ENCODE measurements at regions not wholly inside any gene's neighbourhood (a gene's known extent, or its start where the extent isn't known, plus 50 kb on each side); places are given as distances from the start of the nearest gene placed in this dataset.
"Not testable (repeated sequence)": the region's sequence is repeated elsewhere in the genome, so short reads cannot be mapped to it uniquely, and the experiment has no call there.

DNA sequence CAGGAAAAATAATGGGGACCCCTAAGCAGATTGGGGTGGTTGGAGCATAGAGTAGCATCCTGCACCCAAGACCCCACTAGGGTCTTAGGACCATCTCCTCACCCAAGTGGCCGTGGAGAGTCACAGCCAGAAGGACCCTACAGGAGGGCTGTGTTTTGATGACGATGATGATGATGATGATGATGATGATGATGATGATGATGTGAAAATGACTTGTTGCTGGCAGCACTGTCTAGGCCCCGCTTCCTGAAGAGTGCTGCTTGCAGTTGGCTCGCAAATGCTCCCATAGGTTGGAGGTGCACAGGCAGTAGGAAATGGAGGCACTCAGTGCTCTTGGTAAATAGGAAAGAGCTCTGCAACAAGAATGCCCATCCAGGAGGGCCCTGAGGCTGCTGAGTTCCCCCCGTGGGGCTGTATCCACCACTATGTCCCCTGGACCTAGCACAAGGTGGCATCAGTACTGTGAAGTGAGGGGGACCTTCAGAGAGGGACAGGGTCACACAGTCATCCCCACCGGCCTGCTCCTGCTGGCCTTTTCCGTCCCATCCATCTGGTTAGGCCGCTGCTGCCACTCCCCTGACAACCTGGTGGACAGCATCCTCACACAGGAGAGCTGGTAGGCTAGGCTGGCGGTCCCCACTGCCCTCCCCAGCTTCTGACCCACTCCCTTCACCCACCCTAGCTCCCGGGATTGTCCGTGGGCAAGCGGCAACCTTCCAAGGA, 139.6 kb downstream of the FOXD2 start:
- DNase-seq = no peak

DNA sequence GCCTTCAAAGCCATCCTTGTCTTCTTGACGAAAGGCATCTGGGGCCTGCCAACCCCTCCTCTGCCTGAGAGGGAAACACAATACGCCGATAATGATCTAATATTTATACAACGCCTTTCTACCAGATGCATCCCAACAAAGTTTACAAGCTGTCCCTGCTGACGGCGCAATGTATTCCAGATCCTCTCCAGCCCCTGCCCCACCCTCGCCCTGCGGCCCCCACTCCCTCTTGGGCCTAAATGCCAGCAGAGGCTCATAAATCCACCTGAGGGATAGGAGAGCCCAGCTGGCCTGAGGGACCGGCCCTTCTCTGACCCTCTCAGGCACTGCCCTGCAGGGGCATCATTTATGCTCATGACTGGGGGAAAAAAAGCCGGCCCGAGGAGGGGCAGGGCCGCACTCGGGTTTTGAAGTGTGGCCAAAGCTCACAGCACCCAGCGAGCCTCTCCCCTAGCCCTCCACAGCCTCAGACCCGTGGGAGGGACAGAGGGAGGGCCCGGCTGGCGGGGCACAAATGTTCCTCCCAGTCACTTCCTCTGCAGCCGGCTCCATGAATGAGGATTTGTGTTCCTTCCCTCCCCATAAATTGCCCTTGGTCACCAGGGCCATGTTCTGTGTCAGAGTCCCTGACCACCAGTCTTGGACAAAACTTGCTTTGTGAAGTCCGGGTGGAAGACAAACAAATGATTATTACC, 140.3 kb downstream of the FOXD2 start:
- DNase-seq = no peak

DNA sequence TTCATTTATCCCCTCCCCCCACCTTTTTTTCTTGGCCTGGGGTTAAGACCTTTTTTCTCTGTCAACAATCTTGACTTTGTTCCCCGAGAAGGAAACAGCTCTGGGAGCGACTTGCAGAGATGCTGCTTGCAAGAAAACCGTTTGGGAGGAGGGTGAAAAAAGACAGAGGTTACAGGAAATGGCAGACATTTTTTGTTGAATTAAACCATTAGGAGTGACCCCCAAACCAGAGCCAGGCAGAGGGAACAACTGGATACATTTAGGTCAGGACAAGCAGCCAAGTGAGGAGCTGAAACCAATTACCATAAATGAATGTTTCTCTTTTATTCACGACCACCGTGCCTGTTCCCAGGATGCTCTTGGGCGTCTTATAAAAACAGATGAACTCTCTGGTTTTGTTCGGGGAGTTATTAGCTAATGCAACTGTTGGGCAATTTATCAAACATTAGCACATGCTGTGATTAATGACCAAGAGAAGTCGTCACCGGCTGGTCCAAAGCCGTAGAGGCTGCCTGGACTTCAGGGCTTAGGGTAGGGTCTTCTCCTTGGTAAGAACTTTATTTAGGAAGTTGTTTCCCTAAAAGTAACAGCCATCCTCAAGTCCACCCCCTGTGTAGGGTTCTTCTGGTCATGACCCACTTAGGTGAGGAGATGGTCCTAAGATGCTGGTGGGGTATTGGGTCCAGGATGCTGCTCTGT, 141.0 kb downstream of the FOXD2 start:
- DNase-seq = no peak

DNA sequence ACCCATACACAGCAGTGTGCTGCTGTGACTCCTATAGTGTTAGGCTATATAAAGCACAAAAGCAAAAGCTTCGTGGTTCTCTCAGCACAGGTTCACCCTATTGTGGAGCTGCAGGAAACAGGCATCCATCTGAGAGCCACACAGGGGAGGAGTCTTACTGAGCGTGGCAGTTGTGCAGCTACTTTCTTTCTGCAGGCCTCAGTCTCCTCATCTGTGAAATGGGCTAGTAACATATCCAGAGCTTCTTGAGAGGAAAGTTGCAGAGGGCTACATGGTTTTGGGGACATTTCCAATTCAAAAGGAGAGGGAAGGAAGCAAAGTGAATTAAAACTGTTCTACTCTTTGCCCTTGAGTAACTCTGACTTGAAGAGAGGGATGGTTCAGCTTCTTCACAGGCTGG, 142.0 kb downstream of the FOXD2 start:
- DNase-seq = no peak

DNA sequence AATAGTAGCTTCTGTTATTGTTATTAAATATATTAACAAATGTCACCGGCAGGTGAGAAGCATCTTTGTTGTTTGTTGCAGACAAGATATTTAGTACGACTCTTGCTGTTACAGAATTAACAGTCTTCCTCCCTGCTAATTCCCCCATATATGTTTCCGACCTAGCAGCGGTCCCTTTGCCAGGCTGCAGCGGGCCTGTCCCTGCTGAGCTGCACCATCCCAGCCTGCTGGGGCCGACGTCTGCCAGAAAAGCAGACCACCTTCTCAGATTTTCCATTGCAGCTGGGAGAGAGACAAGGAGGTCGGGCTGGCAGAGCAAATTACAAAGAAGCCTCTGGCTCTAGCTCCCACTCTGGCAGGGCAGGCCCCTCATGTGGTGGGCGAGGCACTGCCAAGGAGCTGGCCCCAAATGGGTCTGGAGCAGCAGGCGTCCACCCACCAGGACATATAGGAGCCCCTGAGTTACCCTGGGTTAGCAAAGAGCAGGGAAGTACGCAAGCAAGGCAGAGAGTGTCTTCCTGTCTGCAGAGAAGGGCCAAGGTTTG, 142.7 kb downstream of the FOXD2 start:
- DNase-seq = no peak

DNA sequence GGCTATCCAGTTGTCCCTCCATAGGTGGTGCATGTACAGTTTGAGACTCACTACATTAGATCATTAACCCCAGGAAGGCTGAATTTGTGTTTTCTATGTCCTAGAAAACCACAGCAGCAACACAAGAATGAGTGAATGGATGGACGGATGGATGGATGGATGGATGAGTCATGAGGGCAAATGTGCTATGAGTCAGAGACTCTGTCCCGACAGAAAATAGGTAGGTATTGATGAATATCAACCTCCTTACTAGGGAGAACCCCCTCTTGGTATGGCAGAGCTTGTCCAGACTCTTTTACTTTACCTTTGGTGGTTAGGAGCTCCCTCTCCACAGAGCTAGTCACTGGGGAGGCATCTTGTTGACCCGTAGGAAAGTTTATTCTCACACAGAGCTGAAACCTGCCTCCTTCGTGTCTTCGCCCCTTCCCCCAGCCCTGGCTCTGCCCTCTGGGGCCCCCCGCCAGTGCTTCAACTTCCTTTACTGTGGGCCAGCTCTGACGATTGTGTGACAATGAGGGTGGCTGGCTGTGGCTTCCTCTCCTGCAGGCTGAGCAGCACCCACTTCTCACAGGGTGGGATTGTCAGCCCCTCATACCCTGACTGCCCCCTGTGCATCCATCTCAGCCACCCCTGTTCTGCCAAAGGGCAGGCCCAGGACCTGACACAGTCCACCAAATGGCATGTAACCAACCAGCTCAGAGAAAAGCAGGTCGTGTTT, 145.2 kb downstream of the FOXD2 start:
- no peak for DNase-seq

DNA sequence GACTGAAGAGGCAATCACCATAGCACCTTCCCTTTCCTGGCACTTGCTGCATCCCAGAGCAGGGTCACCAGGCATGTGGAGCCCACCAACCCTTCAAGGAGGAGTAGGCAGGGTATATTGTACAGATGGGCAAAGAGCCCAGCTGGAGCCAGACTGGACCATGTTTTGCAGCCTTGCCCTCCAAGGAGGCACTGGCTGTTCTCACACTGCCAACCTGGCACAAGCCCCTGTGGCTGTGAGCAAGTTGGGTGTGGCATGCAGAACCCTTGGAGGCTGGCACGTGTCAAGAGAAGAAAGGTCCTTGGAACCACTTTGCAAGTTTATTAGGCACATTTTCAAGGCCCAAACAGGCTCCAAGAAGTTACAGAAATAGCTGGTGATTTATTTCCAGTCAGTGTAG, 146.4 kb downstream of the FOXD2 start:
- no peak for DNase-seq

DNA sequence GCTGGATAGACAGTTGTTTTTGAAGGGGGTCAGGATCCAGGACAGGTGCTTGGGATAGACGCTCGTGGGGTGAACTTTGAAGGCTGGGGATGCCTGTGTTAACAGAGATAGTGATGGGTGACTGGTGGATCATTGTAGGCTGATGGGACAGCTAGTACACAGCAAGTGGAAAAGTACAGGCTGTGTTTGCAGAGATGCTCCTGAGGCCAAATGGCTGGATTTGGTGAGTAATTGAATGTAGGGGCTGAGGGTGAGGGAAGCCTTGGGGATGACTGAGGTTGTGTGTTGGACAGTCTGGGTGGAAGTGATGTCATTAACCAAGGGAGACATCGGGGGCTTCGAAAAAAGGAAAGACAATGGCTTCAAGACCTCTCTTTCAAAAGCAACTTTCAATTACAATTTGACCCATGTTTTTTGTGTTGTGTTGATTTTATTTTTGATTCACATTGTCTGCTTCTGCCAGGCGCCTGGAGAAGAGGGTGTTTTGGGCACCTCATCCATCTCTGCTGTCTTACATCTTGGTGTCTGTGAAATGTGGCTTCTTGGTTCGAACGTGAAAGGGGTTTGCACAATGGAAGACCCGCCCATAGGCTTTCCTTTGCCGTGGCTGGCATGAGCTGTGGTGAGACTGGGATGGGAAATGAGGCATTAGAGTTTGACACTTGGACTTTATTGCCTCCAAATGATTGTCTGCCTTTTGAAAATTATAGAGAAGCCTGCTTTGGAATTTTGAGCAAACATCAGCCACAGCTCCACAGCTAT, 147.5 kb downstream of the FOXD2 start:
- no peak for DNase-seq

DNA sequence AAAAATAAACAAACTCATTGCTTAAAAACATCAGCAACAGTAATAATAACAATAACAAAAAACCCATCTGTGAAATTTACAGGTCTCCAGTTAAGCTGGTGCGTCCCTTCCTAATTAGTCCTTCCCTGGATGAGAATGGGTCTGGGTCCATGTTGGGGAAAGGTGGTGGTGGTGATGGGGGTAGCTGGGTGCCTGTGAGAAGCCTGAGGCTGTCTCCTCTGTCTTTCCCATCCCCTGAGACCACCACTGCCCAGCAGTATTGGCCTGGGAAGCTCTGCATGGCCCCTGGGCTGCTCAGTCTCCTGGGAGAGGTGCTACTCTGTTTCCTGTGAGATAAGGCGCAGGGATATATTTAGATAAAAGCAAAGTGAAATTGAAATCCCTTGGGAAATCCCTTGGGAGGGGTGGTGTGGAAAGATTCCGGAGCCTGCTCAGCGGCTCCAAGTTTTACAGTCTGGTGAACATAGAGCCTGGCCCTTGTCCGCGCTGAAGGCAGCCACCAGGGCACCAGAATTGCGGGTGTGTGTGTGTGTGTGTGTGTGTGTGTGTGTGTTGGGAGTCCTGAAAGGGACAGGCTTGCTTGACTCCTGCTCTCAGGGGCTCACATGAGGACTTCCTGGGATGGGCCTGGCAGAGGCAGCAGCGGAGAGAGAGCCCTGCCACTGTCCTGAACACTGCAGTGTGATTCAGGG, 150.2 kb downstream of the FOXD2 start:
- DNase-seq = no peak

DNA sequence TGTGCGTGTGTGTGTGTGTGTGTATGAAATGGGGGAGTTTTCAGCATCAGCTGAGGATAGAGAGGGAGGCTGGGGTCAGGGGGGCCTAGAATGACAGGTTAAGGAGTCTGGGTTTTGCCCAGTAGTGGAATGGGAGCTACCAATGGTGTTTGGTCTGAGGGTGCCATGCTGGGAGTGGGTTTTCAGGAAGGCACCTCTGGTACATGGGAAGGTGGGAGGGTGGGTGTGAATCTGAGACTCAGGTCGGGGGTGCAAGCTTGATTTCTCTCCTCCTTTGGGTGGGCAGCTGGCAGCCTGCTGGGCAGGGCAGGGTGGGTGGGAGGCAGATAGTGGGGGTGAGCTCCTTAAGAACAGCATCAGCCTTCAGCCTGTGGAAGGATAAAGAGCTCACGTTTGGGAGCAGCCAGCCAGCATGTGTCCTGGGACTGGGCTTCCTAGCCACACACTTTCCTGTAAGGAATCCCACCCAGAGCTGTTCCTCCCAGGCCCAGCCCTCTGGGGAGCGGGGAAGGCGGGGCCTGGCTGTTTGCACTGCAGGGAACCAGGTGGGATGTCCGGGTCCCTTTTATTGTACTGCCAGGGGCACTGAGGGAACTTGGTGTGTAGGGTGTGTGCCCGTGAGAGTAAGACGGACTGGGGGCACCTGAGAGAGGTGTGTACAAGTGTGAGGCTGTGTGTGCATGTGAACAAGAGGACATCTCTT, 152.8 kb downstream of the FOXD2 start:
- DNase-seq = no peak

DNA sequence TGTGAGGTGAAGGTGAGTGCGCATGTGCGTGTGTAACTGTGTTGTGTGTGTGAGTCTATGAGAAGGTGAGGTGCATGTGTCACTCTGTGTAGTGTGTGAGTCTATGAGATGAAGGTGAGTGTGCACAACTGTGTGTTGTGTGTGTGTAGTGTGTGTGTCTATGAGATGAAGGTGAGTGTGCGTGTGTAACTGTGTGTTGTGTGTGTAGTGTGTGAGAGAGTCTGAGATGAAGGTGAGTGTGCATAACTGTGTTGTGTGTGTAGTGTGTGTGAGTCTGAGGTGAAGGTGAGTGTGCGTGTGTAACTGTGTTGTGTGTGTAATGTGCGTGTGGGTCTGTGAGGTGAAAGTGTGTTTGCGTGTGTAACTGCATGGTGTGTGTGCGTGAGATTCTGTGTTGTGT, 154.0 kb downstream of the FOXD2 start:
- DNase-seq = no peak

DNA sequence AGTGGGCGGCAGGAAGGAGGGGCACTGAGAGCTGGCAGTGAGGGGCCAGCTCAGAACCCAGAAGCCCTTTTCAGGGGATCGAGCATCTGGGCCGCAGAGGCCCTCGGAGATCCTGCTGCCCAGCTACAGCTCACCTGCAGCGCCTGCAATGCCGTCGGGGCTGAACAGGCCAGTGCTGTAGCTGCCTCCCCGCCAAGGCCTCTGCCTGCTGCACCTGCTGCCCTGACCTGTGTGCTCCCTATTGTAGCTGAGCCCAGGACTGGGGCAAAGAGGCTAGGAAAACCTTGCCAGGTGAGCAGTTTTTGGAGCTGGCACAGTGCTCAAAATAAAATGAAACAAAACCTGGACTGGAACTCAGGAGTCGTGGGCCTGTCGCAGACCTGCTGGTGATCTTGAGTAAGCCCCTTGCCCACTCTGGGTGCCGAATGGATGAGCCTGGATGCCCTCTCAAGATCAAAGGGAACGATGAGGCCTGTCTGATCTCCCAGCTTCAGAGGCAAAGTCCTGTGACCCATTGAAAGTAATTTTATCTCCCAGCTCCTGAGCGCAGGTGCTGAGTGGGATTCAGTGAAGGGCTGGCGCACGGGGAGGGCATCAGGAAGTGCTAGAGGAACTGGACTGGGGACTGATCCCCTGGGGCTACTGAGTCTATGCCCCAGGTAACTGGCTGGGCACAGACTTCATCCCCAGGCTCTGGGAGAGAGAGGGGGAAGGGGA, 154.6 kb downstream of the FOXD2 start:
- DNase-seq = no peak

DNA sequence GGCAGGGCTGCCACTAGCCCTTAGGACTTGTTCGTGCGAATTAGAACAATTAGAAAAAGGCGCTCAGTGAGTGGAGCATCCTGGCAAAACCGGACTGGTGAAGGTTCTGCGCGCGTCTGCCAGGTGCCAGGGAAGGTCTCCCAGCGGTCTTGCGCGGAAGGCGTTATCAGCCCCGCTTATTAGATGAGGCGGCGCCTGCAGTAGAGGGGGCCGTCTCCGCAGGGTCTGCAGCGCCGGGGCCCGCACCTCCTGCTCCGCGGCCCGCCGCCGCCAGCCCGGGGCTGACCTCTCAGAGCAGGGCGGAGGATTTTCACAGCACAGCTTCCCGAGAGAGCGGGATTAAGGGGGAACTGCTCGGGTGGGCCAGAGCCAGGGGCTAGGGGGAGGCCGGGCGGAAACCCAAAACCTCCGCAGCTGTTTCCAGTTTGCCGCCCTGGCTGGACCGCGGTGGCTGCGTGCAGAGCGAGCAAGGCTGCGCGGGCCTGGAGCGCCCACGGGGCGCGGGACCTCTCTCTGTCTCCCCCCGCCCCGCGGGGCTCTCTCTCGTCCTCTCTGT, 155.2 kb downstream of the FOXD2 start:
- no peak for DNase-seq

DNA sequence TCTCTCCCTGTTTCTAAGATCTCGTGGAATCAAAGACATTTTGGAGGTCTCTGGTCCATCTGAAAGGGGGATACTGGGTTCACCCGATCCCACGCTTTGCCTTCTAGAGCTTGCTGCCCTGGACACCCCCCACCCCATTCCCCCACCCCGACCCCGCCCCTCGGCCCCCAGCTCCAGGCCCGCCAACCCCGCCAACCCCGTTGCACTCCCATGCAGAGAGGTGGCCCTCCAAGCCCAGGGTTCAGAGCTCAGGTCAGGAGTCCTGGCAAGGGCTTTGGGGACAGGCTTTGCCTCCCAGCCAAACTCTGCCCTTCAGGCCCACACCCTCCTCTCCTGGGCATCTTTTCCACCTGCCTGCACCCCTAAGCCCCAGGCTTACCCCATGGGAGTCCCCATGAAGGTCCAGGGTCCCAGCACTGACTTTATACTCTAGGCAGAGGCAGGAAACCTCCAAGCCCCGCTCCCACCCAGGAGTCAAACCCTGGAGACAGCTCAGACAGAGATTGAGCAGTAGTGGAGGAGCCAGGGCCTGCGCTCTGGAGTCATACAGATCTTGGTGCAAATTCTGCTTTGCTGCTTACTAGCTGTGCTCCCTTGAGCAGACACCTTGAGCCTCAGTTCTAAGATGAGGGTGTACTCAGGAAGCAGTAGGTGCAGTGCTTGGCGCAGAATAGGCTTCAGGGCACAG, 155.9 kb downstream of the FOXD2 start:
- DNase-seq = no peak

DNA sequence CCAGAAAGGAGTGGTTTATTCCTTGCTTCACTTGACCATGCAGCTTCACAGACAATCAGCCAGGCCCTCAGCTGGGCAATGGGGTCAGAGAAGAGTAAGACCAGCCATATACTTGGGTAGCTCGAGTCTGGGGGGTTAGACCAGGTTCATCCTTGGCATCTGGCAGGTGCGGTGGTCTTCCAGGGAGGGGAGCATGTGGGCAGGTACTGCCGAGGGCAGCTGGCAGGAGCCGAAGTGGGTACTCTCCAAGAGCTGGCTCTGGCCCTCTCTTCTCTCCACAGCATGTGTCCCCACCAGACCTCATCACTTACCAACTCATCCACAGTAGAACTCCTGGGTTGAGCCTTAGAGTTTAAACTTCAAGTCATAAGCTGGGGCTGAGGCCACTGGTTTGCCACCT, 156.8 kb downstream of the FOXD2 start:
- DNase-seq = no peak

DNA sequence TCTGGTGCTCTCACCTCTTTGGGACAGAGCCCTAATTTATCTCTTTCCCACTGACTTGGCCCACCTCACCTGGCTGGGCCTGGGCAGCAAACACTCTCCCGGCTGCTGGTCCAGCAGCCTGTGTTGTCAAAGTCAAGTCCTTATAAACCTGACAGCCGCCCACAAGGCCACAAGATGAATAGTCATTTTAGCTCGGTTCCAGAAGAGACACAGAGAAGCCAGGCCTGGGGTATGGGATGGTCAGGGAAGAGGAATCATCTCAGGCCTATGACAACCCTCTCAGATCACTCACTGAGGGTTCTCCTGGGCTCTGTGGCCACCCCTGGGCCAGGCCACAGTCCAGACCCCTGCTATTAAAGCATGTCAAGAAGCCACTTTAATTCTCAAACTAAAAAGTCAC, 158.5 kb downstream of the FOXD2 start:
- no peak for DNase-seq

DNA sequence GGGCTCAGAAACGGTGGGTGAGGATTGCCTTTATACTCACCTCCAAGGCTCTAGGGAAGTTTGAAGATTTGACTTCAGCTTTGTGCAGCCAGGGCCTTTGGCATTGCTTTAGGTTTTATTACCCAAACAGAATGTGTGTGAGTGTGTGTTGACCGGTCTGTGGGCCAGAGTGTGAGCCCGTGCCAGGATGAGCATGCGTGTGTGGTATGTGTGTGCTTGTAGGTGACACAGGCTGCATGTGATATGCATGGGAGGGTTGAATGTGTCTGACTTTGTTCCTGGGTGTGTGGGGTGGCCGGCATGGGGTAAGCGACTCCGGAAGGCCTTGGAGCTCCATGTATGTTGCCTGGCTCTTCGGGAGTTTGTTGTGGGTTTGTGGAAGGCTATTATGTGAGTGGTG, 160.5 kb downstream of the FOXD2 start:
- DNase-seq = no peak

DNA sequence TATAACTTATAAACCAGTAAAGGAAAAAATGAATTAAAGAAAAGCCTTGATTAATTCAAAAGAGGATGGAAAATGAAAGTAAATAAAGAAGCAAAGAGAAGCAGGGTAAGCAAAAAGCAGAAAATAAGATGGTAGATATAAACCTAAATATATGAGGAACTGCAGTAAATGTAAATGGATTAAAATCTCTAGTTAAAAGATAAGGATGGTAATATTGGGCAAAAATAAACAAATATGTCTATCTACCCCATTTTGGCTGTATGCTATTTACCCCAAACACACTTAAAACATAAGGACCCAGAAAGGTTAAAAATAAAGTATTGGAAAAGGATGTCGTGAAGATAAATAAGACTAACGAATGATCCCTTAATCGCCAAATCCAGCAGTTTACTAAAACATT, 161.9 kb downstream of the FOXD2 start:
- no peak for DNase-seq

DNA sequence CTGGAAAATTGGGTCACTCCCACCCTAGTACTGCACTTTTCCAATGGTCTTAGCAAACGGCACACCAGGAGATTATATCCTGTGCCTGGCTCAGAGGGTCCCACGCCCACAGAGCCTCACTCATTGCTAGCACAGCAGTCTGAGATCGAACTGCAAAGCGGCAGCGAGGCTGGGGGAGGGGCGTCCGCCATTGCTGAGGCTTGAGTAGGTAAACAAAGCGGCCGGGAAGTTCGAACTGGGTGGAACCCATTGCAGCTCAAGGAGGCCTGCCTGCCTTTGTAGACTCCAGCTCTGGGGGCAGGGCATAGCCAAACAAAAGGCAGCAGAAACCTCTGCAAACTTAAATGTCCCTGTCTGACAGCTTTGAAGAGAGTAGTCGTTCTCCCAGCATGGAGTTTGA, 164.6 kb downstream of the FOXD2 start:
- not testable (repeated sequence) for DNase-seq

DNA sequence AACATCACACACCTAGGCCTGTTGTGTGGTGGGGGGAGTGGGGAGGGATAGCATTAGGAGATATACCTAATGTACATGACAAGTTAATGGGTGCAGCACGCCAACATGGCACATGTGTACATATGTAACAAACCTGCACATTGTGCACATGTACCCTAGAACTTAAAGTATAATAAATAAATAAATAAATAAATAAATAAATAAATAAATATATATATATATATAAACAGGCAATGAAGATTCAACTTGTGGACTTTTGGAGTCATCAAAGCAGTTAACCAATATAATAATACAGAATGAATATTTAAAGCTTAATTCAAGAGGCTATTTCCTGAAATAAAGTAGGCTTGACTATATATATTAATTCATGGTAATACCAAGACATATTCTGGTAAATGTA, 167.0 kb downstream of the FOXD2 start:
- DNase-seq = not testable (repeated sequence)
